GM12878 (cell line): ENCODE measurements at regions not wholly inside any gene's neighbourhood (a gene's known extent, or its start where the extent isn't known, plus 50 kb on each side); places are given as distances from the start of the nearest gene placed in this dataset.
A peak's percentile ranks its signal among the peaks of the same experiment; 100 is the strongest.

Experiments used
- ATAC-seq: fragments of 200-7000 bp; cut with Tn5 transposase; 3 replicates; pipeline ENCODE4 v1.9.1; 2020; ENCODE audit warnings: mild to moderate bottlenecking, moderate library complexity
- BruUV-seq: library from RNA; stranded (reverse); fragments of 400-500 nt; replicated peaks from 2 replicates; lab custom pipeline; 2021; lab: Mats Ljungman, UMichigan
- CTCF ChIA-PET: fragments of 300-600 bp; sonication (Branson Sonifier 250); formaldehyde crosslinking; extraction: SDS; loops from one replicate; lab custom pipeline; 2021; ENCODE audit warnings: inconsistent platforms; lab: Yijun Ruan, JAX
- POLR2A ChIA-PET: fragments of 350-600 bp; formaldehyde crosslinking; extraction: SDS; loops from one replicate; lab custom pipeline; 2021; ENCODE audit warnings: inconsistent platforms; lab: Charles Lee
- RAD21 ChIA-PET: fragments of 300-600 bp; sonication (Branson Sonifier 250); formaldehyde crosslinking; loops from one replicate; lab custom pipeline; 2023; ENCODE audit warnings: antibody characterized with exemption; ENCODE audit not compliant: unreplicated experiment; lab: Charles Lee
- SMC1A ChIA-PET: fragments of 300-600 bp; sonication (Branson Sonifier 250); formaldehyde crosslinking; loops from one replicate; lab custom pipeline; 2023; ENCODE audit not compliant: unreplicated experiment, uncharacterized antibody; lab: Charles Lee
- DNase-seq: peaks from one replicate; pipeline ENCODE4 v3.0.0-alpha.2; 2011; ENCODE audit warnings: low read depth, low spot score
- FAIRE-seq: peaks from 3 replicates; lab custom pipeline; 2011; peaks lifted over from hg19 to GRCh38; lab: Jason Lieb, UNC
- H2AFZ ChIP-seq: 2 replicates; pipeline ENCODE4 v1.6.0; 2011; ENCODE audit warnings: low read depth, low read length, control low read depth; ENCODE audit not compliant: control insufficient read depth
- H3K27ac ChIP-seq: 2 replicates; pipeline ENCODE4 v1.5.1; 2011; ENCODE audit warnings: control low read depth; ENCODE audit not compliant: control insufficient read depth, insufficient read depth
- H3K27me3 ChIP-seq, 2 experiments: replicated peaks in 1 of 2; 2 replicates each; pipeline versions ENCODE4 v1.6.0 to v1.6.1; 2011; ENCODE audit warnings: low read length in 1 of 2; ENCODE audit not compliant: control insufficient read depth in 2 of 2, insufficient read depth in 2 of 2
- H3K36me3 ChIP-seq, 2 experiments: 2 replicates each; pipeline ENCODE4 v1.5.1; 2011; ENCODE audit warnings: low read length in 1 of 2; ENCODE audit not compliant: control insufficient read depth in 2 of 2, insufficient read depth in 2 of 2
- H3K4me1 ChIP-seq: 2 replicates; pipeline ENCODE4 v1.6.1; 2011; ENCODE audit warnings: mild to moderate bottlenecking, low read length, moderate library complexity, mixed read lengths; ENCODE audit not compliant: control insufficient read depth, insufficient read depth
- H3K4me2 ChIP-seq: 2 replicates; pipeline ENCODE4 v1.6.0; 2011; ENCODE audit warnings: control low read depth; ENCODE audit not compliant: control insufficient read depth, insufficient read depth
- H3K4me3 ChIP-seq: fragments of 200-600 bp; sonication (generic); 2 replicates; pipeline ENCODE4 v1.5.1; 2016
- H3K79me2 ChIP-seq: 2 replicates; pipeline ENCODE4 v1.6.0; 2011; ENCODE audit warnings: low read length; ENCODE audit not compliant: control insufficient read depth, insufficient read depth
- H3K9ac ChIP-seq: 2 replicates; pipeline ENCODE4 v1.8.0; 2011; ENCODE audit warnings: low read length, control low read depth, mixed read lengths; ENCODE audit not compliant: control insufficient read depth, insufficient read depth
- H3K9me3 ChIP-seq: replicated peaks from 3 replicates; pipeline ENCODE4 v1.5.1; 2011; ENCODE audit warnings: mild to moderate bottlenecking, low read length; ENCODE audit not compliant: control insufficient read depth, insufficient read depth
- H4K20me1 ChIP-seq: 2 replicates; pipeline ENCODE4 v1.6.0; 2011; ENCODE audit not compliant: control insufficient read depth, insufficient read depth
- CEBPZ ChIP-seq: fragments of 150-350 bp; IDR thresholded peaks from 2 replicates; pipeline ENCODE4 v1.6.1; 2016; ENCODE audit warnings: low read depth, low read length
- SREBF2 ChIP-seq: IDR thresholded peaks from 2 replicates; pipeline ENCODE4 v1.6.1; 2012; ENCODE audit warnings: mild to moderate bottlenecking, low read length
- TBL1XR1 ChIP-seq: IDR thresholded peaks from 2 replicates; pipeline ENCODE4 v1.6.1; 2012; ENCODE audit warnings: low read depth, low read length, improper control_type of control experiment
- WGBS: methylation state at CpG from one replicate; pipeline ENCODE4 v1.1.6; 2016; ENCODE audit warnings: low lambda C conversion rate; ENCODE audit not compliant: insufficient replicate concordance, insufficient coverage; ENCODE audit errors: missing lambda C conversion rate; 5-methylcytosine and 5-hydroxymethylcytosine counted together
- in situ Hi-C: fragments of 300-500 bp; cut with MboI; formaldehyde crosslinking; loops from 9 replicates; pipeline ENCODE4 v1.14.3; 2018; ENCODE audit warnings: mixed read lengths
- intact Hi-C: fragments of 100-400 bp; cut with micrococcal nuclease; formaldehyde crosslinking; loops from one replicate; pipeline ENCODE4 v1.14.2; 2022; ENCODE audit not compliant: unreplicated experiment
- TF ChIP-seq, protein P1 (sequence below): fragments of 450-650 bp; IDR thresholded peaks from 2 replicates; pipeline ENCODE4 v1.6.1; 2017; ENCODE audit warnings: low read depth, mild to moderate bottlenecking, moderate library complexity
- TF ChIP-seq, protein P2 (sequence below), 3 experiments: IDR thresholded peaks in 2 of 3; conservative IDR thresholded peaks in 1 of 3; 2 replicates each; pipeline ENCODE4 v1.5.1; 2011; ENCODE audit warnings: low read depth in 3 of 3, low read length in 3 of 3, mild to moderate bottlenecking in 3 of 3, control low read depth in 2 of 3, moderate library complexity in 2 of 3, inconsistent platforms in 1 of 3, mixed read lengths in 1 of 3; ENCODE audit not compliant: control insufficient read depth in 2 of 3, insufficient read depth in 1 of 3; ENCODE audit errors: extremely low read depth in 1 of 3

GRCh38 chr4:155060873-155061272 is 147.6 kb upstream of the NPY2R start:
- H3K9ac ChIP-seq = no peak overlapping the region
- POLR2A ChIA-PET = no interaction called here
- H3K4me1 ChIP-seq = no peaks in the 10 kb centered on the region
- FAIRE-seq (no peak), DNase-seq (no peak), ATAC-seq (0 out of 3 replicates have a peak, but pooled peaks have one; percentile 27)
- RAD21 ChIA-PET = no interaction called here
- no peaks in the 10 kb centered on the region for H3K79me2 ChIP-seq
- H3K36me3 ChIP-seq = no peaks in the 10 kb centered on the region
- H3K9me3 ChIP-seq = no peaks in the 10 kb centered on the region
- in situ Hi-C loops = no loop called here
- no peak overlapping the region for H3K4me2 ChIP-seq
- no peaks in the 10 kb centered on the region for H3K27me3 ChIP-seq
- intact Hi-C loops = no loop called here
- SMC1A ChIA-PET = no interaction called here
- 0% methylated on average over 1 of the region's 1 CpG for WGBS
- no peak overlapping the region for H3K27ac ChIP-seq
- BruUV-seq = no TSS peak
- CTCF ChIA-PET = interaction anchor here (1.6 kb wide), 1 partner anchor 22 kb away, joined by 3 read pairs; no protein-coding TSS in a partner anchor
- H3K4me3 ChIP-seq = no peak overlapping the region
- TF ChIP-seq SREBF2 (no peak), TBL1XR1 (no peak), CEBPZ (no peak)
- TF ChIP-seq, protein P1, sequence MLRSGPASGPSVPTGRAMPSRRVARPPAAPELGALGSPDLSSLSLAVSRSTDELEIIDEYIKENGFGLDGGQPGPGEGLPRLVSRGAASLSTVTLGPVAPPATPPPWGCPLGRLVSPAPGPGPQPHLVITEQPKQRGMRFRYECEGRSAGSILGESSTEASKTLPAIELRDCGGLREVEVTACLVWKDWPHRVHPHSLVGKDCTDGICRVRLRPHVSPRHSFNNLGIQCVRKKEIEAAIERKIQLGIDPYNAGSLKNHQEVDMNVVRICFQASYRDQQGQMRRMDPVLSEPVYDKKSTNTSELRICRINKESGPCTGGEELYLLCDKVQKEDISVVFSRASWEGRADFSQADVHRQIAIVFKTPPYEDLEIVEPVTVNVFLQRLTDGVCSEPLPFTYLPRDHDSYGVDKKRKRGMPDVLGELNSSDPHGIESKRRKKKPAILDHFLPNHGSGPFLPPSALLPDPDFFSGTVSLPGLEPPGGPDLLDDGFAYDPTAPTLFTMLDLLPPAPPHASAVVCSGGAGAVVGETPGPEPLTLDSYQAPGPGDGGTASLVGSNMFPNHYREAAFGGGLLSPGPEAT = no peak
- TF ChIP-seq, protein P2, sequence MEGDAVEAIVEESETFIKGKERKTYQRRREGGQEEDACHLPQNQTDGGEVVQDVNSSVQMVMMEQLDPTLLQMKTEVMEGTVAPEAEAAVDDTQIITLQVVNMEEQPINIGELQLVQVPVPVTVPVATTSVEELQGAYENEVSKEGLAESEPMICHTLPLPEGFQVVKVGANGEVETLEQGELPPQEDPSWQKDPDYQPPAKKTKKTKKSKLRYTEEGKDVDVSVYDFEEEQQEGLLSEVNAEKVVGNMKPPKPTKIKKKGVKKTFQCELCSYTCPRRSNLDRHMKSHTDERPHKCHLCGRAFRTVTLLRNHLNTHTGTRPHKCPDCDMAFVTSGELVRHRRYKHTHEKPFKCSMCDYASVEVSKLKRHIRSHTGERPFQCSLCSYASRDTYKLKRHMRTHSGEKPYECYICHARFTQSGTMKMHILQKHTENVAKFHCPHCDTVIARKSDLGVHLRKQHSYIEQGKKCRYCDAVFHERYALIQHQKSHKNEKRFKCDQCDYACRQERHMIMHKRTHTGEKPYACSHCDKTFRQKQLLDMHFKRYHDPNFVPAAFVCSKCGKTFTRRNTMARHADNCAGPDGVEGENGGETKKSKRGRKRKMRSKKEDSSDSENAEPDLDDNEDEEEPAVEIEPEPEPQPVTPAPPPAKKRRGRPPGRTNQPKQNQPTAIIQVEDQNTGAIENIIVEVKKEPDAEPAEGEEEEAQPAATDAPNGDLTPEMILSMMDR (IDR thresholded peaks at IDR 0.05 in 2 of 3, conservative IDR thresholded peaks at IDR 0.05 in 1 of 3; ENCODE audit: control insufficient read depth in 2 of 3, extremely low read depth in 1 of 3, insufficient read depth in 1 of 3, low read depth in 3 of 3, low read length in 3 of 3) = no peak
- H4K20me1 ChIP-seq = no peaks in the 10 kb centered on the region
- H2AFZ ChIP-seq = no peak overlapping the region
